Activated T-cell treated with anti-CD3 and anti-CD28 coated beads for 1 hour (primary cell): ENCODE measurements at regions not wholly inside any gene's neighbourhood (a gene's known extent, or its start where the extent isn't known, plus 50 kb on each side); places are given as distances from the start of the nearest gene placed in this dataset.

Experiments
- DNase-seq: peaks from one replicate; pipeline ENCODE4 v3.0.0-alpha.2; 2020; ENCODE audit warnings: low read depth

DNA sequence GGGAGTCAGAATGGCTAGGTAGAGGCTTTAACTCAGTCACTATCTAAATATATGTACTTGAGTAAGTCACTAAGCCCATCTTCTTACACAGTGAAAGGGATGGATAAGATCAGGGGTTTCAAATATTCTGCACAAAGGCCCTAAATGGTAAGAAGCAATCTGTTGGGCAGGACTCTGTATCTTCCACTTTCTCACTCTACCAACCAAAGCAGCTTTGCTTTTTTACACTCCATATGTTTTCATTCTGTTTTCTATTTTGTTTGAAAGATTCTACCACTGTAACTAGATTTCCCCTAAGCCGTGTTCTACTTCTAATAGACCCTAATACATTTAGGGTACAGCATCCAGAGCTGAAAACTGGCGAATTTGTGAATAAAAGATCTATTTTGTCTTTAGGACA, 477.5 kb upstream of the NMUR2 start:
- no peak for DNase-seq

- DNase-seq = no peak
These were observed 478.1 kb upstream of the NMUR2 start for GRCh38 chr5:152883066-152883775.

- DNase-seq = no peak
These were observed 478.9 kb upstream of the NMUR2 start for GRCh38 chr5:152884006-152884405.

DNA sequence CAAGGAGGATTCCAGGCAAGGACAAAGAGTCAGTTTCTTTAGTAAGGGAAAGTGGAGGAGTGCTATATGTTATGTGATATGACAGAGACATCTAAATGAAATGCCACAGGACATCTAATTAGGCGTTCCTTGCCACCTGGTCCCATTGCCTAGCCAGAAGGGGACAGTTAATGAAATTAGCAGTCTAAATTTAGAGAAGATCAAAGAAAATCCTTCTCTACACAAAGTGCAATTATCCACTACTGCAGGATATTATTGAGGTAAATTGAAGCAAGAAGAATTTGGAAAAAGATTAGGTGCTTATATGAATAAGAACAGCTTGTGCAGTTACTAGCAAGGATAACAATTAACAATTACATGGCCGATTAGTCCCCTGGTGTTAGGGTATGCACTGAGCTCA, 495.3 kb upstream of the NMUR2 start:
- DNase-seq = no peak

GRCh38 chr5:152901754-152902153, 496.7 kb upstream of the NMUR2 start:
- DNase-seq = no peak

DNA sequence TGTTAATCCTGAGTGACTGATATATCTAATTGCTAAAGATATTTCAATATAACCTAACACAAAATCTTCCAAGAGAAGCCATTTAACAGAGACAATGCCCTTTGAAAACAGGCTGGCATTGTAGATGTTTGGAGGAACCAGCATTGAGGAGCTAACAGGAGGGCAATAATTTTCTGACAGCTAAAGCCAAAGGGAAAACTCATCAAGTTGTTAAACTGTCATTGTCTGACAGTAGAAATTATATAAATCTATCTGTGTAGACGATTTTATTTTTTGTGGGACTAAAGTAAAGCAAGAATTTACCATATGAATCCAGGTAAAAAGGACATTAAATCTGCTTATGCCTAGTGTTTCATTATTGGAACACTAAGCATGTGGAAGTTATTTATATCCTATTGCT, 500.2 kb upstream of the NMUR2 start:
- DNase-seq = no peak

DNA sequence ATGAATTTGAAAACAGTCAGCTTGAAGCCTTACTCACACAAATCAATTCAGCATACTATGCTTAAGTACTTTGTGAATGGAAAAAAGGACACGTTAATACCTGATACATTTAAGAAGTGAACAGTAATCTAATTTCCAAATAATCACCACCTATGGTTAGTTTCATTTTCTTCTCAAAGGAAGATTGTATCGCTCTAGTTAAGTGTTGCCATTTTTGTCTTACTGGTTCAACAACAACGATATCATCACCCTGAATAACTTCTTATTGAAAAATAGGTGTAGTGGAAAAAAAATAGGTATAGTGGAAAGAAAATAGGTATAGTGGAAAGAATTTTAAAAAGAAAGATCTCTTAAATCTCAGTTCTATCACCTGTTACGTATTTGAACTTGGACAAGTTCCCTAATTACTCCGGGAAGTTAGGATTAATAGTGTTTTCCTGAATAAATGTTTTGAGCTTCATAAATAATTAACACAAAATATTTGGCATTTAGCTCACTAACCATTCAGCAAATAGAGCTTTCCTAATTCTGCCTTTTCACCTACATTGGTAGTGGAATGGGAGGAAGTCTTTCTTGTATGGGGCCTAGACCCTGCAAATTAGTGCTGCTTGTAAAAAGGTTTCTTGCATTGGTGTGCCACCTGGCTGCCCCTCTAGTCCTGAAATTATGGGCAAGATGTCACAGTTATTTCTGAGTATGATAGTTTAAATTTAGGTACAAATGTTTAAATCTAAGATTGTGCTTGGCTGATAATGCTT, 502.6 kb upstream of the NMUR2 start:
- DNase-seq = no peak

GRCh38 chr5:152912924-152913323, 507.8 kb upstream of the NMUR2 start:
- no peak for DNase-seq

DNA sequence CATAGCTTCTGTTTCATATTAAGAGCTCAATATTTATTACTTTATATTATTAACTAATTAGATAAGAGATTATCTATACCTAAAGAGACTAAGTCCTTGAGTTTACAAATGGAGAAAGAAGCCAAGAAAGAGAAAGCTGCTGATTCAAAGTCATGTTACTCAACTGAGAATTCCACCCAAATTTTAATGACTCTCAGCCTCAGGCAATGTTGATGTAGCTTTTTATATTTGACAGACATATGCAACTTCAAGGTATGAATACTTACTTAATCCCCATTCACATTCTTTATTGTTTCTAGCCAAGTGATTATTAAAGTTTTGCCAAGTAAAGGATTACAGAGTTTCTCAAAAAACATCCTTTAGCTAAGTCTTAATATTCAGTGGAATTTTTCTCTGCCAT, 527.5 kb upstream of the NMUR2 start:
- DNase-seq = no peak

DNA sequence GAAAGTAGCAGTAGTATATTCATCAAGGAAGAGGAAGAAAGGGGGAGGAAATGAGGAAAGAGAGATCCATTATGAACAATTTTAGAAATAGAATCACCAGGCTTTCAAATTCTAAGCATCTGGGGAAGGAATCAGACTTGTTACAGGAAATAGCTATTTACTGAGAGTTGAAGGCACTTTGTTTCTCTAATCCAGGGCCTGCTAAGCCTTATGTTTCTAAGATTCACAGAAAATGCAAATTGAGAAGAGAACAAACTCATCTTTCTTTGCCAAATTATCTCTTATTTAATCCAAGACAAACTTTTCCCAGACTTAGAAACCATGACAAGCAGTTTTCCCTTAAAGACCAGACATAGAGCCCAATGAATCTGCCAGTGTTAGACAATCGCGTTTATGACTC, 528.0 kb upstream of the NMUR2 start:
- DNase-seq = no peak

GRCh38 chr5:152938630-152939029, 533.6 kb upstream of the NMUR2 start:
- DNase-seq = no peak

- DNase-seq = no peak
These were observed 537.7 kb upstream of the NMUR2 start for GRCh38 chr5:152942633-152943336.

DNA sequence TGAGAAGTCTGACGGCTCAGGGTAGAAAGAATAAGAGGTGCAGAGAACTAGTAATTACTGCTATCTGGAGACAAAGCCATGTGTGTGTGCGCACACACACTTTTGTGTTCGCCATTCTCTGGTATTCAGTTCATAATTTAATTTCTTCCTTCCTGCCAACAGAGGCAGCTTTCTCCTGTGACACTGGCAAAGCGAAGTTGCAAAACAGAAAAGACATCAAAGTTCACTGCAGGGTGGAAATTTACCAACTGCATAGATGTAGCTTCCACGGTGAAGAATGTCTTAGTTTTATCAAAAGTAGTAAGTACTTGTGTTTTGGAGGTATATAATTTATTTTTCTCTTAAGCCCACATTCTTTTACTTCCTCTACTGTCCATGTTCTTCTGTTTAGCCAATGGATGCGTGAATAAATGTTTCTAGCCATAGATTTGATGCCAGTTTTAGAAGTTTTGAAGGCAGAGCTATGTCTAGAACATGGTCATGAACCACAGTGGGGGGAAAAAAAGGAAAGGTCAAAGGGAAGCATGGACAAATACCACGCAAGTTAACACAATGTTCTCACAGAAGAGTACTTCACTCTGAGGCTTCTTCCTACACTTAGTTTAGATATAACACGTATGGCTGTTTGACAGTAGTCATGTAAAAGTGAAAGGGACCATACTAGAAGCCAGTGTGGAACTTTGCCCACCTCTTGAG, 536.5 kb upstream of the GRIA1 start:
- DNase-seq = no peak

DNA sequence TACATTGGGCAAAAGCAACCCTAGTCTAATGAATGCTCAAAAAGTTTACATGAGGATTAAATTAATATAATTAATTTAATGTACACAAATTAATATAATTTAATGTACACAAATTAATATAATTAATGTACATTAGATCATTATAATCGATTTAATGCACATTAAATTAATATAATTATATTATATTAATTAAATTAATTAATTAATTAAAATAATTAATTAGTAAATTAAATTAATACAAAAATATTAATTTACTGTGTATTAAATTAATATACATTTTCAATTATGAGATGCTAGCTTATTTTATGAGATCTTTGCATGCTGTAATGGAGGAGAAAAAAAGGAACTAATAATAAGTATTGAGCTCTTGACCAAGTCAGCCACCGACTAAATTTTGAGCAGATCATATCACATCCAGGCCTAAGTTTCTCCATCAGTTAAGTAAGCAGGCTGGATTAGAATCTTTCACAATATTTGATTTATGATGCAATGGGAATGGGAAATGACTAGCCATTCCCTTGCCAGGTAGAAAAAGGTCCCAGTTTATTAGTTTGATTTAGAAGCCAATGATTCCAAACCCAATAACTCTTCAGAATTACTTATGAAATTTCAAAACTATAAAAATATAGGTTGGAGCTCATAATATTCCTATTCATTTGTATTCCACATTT, 533.4 kb upstream of the GRIA1 start:
- no peak for DNase-seq

GRCh38 chr5:152978141-152978835, 512.2 kb upstream of the GRIA1 start:
- DNase-seq = no peak

- DNase-seq = no peak
These were observed 503.3 kb upstream of the GRIA1 start for GRCh38 chr5:152987131-152987530.

DNA sequence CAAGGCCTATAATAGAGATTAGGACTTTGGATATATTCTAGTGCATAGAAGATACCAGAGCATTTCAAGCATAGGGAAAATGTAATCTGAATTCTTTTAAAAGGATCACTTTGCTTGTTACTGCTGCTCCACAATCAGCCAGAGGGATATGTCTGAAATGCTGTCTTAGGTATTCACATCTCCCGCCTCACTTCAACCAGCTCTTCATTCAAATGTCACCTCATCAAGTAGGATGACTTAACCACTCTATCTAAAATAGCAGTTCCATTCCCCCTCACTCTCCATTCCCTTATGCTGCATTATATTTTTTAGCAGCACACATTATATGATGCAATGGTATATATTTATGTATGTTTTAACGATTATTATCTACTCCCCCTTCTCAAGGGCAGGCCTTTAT, 500.3 kb upstream of the GRIA1 start:
- no peak for DNase-seq

GRCh38 chr5:152990649-152991048, 499.8 kb upstream of the GRIA1 start:
- DNase-seq = no peak

DNA sequence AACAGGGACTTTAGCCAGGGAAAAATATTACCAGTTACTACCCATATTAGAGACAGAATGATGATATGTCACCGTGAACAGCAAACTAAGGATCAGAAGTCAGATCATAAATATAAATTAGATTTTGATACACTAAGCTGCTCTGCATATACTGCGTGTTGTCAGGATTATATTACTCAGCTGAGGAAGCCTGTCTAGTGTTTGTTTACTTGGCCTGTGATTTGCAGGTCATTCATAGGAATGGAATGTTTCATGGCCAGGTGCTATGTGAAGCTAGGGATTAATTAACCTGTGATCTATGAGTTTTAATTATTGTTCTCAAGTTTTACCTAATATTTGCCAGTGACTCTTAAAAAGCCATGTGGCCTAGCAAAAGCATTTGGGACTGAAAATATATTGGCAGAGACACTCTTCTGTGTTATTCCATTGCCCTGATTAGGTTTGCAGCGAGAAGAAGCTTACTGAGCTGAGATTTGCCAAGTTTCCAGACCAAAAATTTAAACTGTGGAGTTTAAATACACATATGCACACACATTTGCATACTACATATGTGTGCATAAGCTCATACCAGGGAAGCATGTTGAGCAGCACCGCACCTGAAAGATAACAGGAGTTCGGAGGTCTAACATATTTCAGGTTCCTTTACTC, 496.3 kb upstream of the GRIA1 start:
- no peak for DNase-seq

GRCh38 chr5:152995214-152995725, 495.2 kb upstream of the GRIA1 start:
- DNase-seq = no peak

DNA sequence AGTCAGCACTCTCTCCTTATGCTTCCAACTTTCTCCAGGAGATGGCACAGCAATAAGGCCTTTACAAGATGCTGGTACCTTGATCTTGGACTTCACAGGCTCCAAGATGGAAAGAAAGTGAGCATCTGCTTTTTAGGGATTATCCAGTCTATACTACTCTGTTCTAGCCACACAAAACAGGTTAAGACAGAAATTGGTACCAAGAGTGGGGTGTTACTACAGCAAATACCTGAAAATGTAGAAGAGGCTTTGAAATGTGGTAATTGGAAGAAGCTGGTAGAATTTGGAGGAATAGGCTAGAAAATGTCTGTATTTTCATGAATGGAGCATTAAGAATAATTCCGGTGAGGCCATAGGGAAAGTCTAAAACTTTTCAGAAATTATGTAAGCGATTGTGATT, 484.8 kb upstream of the GRIA1 start:
- no peak for DNase-seq
